GM12872 (cell line): ENCODE measurements at regions not wholly inside any gene's neighbourhood (a gene's known extent, or its start where the extent isn't known, plus 50 kb on each side); places are given as distances from the start of the nearest gene placed in this dataset.

Source experiments
- CTCF ChIP-seq: IDR thresholded peaks from 3 replicates; pipeline ENCODE4 v1.5.1; 2011; ENCODE audit warnings: low read depth, mild to moderate bottlenecking, low read length, moderate library complexity; ENCODE audit not compliant: insufficient read depth

DNA sequence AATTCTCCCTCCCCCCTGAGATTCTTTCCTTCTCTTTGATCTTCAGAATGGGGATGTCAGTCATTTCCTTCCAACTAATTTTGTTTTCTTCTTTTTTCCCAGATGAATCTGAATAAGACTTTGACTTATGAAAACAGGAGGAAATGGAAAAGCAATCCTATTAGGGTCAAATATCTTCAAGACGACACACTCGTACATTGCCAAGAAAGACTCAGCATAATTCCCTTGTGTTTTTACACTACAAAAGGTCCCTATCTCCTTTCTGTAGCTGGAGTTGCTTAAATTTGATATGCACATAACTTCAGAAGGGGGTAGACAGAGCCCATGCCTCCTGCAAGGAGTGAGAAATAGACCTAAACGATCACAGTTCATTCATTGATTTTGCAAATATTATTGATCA, 230.3 kb upstream of the RBBP8 start:
- TF ChIP-seq CTCF, result no peak

DNA sequence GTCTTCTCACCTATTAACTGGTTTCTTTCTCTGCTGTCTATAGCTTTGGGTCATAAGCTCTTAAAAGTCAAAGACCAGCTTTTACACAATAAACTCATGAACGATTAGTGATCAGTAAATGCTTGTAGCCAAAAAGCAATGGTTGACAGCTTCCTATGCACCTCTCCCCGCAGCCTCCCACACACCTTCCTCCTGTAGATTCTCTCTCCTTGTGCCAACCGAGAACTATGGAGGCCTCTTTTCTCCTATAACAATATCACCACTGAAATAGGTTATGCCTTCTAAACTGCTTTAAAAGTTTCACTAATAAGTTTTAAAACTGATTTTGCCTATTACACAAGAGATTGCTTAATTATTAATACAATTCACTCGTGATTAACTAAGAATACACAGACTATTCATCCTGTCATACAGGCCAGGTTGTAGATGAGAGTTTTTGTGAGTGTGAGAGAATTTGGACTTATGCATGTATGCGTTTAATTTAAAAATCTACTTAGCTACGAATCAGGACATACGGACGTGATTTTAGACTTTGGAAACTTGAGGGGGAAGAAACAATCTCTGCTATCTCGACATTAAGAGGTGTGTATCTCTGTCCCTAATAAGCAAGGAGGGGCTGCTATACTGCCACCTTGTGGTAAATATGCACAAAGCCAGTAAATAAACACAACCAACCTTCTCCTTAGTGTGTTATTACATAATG, 229.1 kb upstream of the RBBP8 start:
- peak; percentile 76 for TF ChIP-seq CTCF

DNA sequence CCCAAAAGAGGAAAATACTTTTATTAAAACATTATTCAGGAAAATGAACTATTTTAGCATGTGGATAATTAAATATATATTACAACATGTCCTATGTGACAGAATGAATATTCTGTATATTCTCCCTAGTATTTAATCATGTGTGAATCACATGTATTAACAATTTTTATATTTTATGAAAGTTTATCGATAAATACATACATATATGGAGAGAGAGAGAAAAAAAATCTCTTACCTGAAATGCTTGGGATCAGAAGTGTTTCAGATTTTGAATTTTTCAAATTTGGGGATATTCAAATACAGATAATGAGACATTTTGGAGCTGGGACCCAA, 228.6 kb upstream of the RBBP8 start:
- TF ChIP-seq CTCF, result no peak

DNA sequence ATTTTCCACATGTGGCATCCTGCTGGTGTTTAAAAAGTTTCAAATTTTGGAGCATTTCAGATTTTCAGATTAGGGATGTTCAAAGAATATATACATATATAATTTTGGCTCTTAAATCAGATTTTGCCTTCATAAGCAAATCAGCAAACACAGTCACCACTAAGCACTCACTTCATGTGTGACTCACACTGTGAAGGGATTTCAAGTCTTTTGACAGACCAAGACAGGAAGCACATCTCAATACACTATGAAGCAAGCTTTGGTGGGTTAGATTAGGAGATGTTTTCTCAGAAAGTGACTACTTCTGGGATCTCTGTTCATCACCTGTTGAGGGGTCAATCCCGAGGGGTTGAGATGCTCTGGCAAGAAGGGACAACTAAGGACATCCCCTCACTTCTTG, 227.8 kb upstream of the RBBP8 start:
- no peak for TF ChIP-seq CTCF

- TF ChIP-seq CTCF, result no peak
Measured at GRCh38 chr18:22709288-22710060, 223.7 kb upstream of the RBBP8 start.

GRCh38 chr18:22710673-22711191, 222.4 kb upstream of the RBBP8 start:
- no peak for TF ChIP-seq CTCF

- no peak for TF ChIP-seq CTCF
Measured at GRCh38 chr18:22711192-22711685, 221.9 kb upstream of the RBBP8 start.
